Astrocyte (in vitro differentiated cells and primary cell): ENCODE measurements at regions not wholly inside any gene's neighbourhood (a gene's known extent, or its start where the extent isn't known, plus 50 kb on each side); places are given as distances from the start of the nearest gene placed in this dataset.

Source experiments
- EZH2 ChIP-seq: IDR thresholded peaks from 2 replicates; pipeline ENCODE4 v1.6.1; 2012; ENCODE audit warnings: mild to moderate bottlenecking, low read length, inconsistent platforms; ENCODE audit not compliant: insufficient read depth
- TF ChIP-seq, protein P1 (sequence below): IDR thresholded peaks from 2 replicates; pipeline ENCODE4 v1.5.1; 2011; ENCODE audit warnings: low read depth, mild to moderate bottlenecking, inconsistent platforms, low read length, moderate library complexity; ENCODE audit not compliant: insufficient read depth

DNA sequence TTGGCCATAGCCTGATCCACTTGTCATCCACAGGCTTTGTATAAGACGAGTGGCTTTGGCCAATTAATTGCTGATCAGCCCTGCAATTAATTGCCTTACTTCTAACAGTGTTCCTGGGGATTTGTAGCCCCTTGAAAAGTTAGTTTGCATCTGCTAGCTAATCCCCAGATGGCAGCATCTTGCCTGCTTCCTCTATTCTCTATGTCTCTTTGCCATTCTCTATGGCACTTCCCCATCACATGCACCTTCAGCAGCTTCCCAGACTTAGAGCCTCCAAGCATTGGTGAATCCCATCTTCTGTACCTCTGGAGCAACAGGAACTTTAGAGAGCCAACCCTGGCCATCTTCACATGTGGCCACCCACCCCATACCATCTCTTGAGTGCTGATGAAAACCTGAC lies 197.0 kb upstream of the DMAC1 start:
- TF ChIP-seq, protein P1, sequence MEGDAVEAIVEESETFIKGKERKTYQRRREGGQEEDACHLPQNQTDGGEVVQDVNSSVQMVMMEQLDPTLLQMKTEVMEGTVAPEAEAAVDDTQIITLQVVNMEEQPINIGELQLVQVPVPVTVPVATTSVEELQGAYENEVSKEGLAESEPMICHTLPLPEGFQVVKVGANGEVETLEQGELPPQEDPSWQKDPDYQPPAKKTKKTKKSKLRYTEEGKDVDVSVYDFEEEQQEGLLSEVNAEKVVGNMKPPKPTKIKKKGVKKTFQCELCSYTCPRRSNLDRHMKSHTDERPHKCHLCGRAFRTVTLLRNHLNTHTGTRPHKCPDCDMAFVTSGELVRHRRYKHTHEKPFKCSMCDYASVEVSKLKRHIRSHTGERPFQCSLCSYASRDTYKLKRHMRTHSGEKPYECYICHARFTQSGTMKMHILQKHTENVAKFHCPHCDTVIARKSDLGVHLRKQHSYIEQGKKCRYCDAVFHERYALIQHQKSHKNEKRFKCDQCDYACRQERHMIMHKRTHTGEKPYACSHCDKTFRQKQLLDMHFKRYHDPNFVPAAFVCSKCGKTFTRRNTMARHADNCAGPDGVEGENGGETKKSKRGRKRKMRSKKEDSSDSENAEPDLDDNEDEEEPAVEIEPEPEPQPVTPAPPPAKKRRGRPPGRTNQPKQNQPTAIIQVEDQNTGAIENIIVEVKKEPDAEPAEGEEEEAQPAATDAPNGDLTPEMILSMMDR = no peak
- no peak for TF ChIP-seq EZH2
